DMS53 (cell line): ENCODE measurements at regions not wholly inside any gene's neighbourhood (a gene's known extent, or its start where the extent isn't known, plus 50 kb on each side); places are given as distances from the start of the nearest gene placed in this dataset.
"Not testable (repeated sequence)": the region's sequence is repeated elsewhere in the genome, so short reads cannot be mapped to it uniquely, and the experiment has no call there.

ENCODE experiments used
- DNase-seq: peaks from one replicate; lab custom pipeline; 2025; lab: John Stamatoyannopoulos, UW

- peak; percentile 75 for DNase-seq
Observed at GRCh38 chr12:62006076-62006732, 254.0 kb upstream of the USP15 start.

- DNase-seq: no peak
Observed at GRCh38 chr12:62008703-62009102, 251.5 kb upstream of the USP15 start.

- DNase-seq: no peak
Observed at GRCh38 chr12:62009445-62009844, 250.8 kb upstream of the USP15 start.

GRCh38 chr12:62010331-62010906, 249.8 kb upstream of the USP15 start:
- not testable (repeated sequence) for DNase-seq

GRCh38 chr12:62010973-62011372, 249.2 kb upstream of the USP15 start:
- DNase-seq: not testable (repeated sequence)

- DNase-seq: no peak
Observed at GRCh38 chr12:62014330-62014729, 245.9 kb upstream of the USP15 start.

GRCh38 chr12:62016021-62016420, 244.2 kb upstream of the USP15 start:
- DNase-seq: no peak

GRCh38 chr12:62021808-62022207, 238.4 kb upstream of the USP15 start:
- no peak for DNase-seq

GRCh38 chr12:62028536-62028935, 231.7 kb upstream of the USP15 start:
- DNase-seq: no peak

GRCh38 chr12:62032870-62033269, 227.3 kb upstream of the USP15 start:
- no peak for DNase-seq

GRCh38 chr12:62044450-62045135, 215.6 kb upstream of the USP15 start:
- DNase-seq: peak; percentile 27

- no peak for DNase-seq
Observed at GRCh38 chr12:62045211-62045610, 215.0 kb upstream of the USP15 start.

- peak; percentile 59 for DNase-seq
Observed at GRCh38 chr12:62050785-62051184, 209.4 kb upstream of the USP15 start.

GRCh38 chr12:62069976-62070375, 190.2 kb upstream of the USP15 start:
- DNase-seq: no peak

- DNase-seq: not testable (repeated sequence)
Observed at GRCh38 chr12:62073236-62073635, 187.0 kb upstream of the USP15 start.

GRCh38 chr12:62075870-62076269, 184.3 kb upstream of the USP15 start:
- no peak for DNase-seq

- DNase-seq: no peak
Observed at GRCh38 chr12:62078020-62078419, 182.2 kb upstream of the USP15 start.

- DNase-seq: no peak
Observed at GRCh38 chr12:62082448-62082847, 177.8 kb upstream of the USP15 start.

- peak; percentile 64 for DNase-seq
Observed at GRCh38 chr12:62098132-62098531, 162.1 kb upstream of the USP15 start.

- no peak for DNase-seq
Observed at GRCh38 chr12:62103748-62104147, 156.5 kb upstream of the USP15 start.

GRCh38 chr12:62106547-62107185, 153.5 kb upstream of the USP15 start:
- DNase-seq: no peak

- DNase-seq: peak; percentile 52
Observed at GRCh38 chr12:62113366-62114011, 146.7 kb upstream of the USP15 start.
